Activated T-cell treated with anti-CD3 and anti-CD28 coated beads, Interleukin-2, amount 50 U/mL, for 48 hours (primary cell): ENCODE measurements at regions not wholly inside any gene's neighbourhood (a gene's known extent, or its start where the extent isn't known, plus 50 kb on each side); places are given as distances from the start of the nearest gene placed in this dataset.

Experiments
- DNase-seq, 2 experiments: peaks; one replicate each; pipeline ENCODE4 v3.0.0-alpha.2; 2020

GRCh38 chr14:43249591-43249990, 1257.5 kb downstream of the FSCB start:
- no peak for DNase-seq

GRCh38 chr14:43249116-43249515, 1258.0 kb downstream of the FSCB start:
- DNase-seq, result no peak

GRCh38 chr14:43247877-43248276, 1259.2 kb downstream of the FSCB start:
- no peak for DNase-seq

- DNase-seq, result no peak
Measured at GRCh38 chr14:43244142-43244625, 1262.9 kb downstream of the FSCB start.

GRCh38 chr14:43243168-43243567, 1263.9 kb downstream of the FSCB start:
- no peak for DNase-seq

GRCh38 chr14:43232261-43232660, 1274.8 kb downstream of the FSCB start:
- DNase-seq, result no peak

GRCh38 chr14:43215524-43215923, 1291.6 kb downstream of the FSCB start:
- no peak for DNase-seq

GRCh38 chr14:43207189-43207588, 1299.9 kb downstream of the FSCB start:
- no peak for DNase-seq

- no peak for DNase-seq
Measured at GRCh38 chr14:43204816-43205215, 1302.3 kb downstream of the FSCB start.

GRCh38 chr14:43200519-43200918, 1306.6 kb downstream of the FSCB start:
- no peak for DNase-seq

GRCh38 chr14:43198465-43198864, 1308.6 kb downstream of the FSCB start:
- DNase-seq, result no peak

- DNase-seq, result no peak
Measured at GRCh38 chr14:43184540-43184939, 1322.5 kb downstream of the FSCB start.

- DNase-seq, result no peak
Measured at GRCh38 chr14:43183916-43184315, 1323.2 kb downstream of the FSCB start.

- no peak for DNase-seq
Measured at GRCh38 chr14:43175896-43176295, 1331.2 kb downstream of the FSCB start.

- DNase-seq, result no peak
Measured at GRCh38 chr14:43172899-43173548, 1334.1 kb downstream of the FSCB start.

- no peak for DNase-seq
Measured at GRCh38 chr14:43169722-43170121, 1337.4 kb downstream of the FSCB start.

- DNase-seq, result no peak
Measured at GRCh38 chr14:43168371-43168925, 1338.6 kb downstream of the FSCB start.

GRCh38 chr14:43166163-43166562, 1340.9 kb downstream of the FSCB start:
- DNase-seq, result no peak

GRCh38 chr14:43165651-43166050, 1341.4 kb downstream of the FSCB start:
- no peak for DNase-seq

- no peak for DNase-seq
Measured at GRCh38 chr14:43161477-43161876, 1345.6 kb downstream of the FSCB start.

- DNase-seq, result no peak
Measured at GRCh38 chr14:43157661-43158060, 1349.4 kb downstream of the FSCB start.

- DNase-seq, result no peak
Measured at GRCh38 chr14:43155924-43156323, 1351.2 kb downstream of the FSCB start.

- DNase-seq, result no peak
Measured at GRCh38 chr14:43155258-43155657, 1351.8 kb downstream of the FSCB start.

- DNase-seq, result no peak
Measured at GRCh38 chr14:43147485-43147884, 1359.6 kb downstream of the FSCB start.

- no peak for DNase-seq
Measured at GRCh38 chr14:43145361-43145760, 1361.7 kb downstream of the FSCB start.
